BJ (cell line): ENCODE measurements at regions not wholly inside any gene's neighbourhood (a gene's known extent, or its start where the extent isn't known, plus 50 kb on each side); places are given as distances from the start of the nearest gene placed in this dataset.

Experiments used
- CTCF ChIA-PET: fragments of 350-600 bp; formaldehyde crosslinking; extraction: SDS; loops from one replicate; lab custom pipeline; 2021; ENCODE audit warnings: antibody characterized with exemption, inconsistent platforms; lab: Yijun Ruan, JAX
- POLR2A ChIA-PET: fragments of 300-600 bp; sonication (Branson Sonifier 250); formaldehyde crosslinking; extraction: SDS; loops from one replicate; lab custom pipeline; 2021; ENCODE audit warnings: antibody characterized with exemption; lab: Charles Lee
- DNase-seq: peaks from one replicate; pipeline ENCODE4 v3.0.0-alpha.2; 2011; ENCODE audit warnings: low read depth
- H3K27me3 ChIP-seq: 2 replicates; pipeline ENCODE4 v1.6.0; 2011; ENCODE audit warnings: low read length; ENCODE audit not compliant: control insufficient read depth, insufficient read depth
- H3K36me3 ChIP-seq: 2 replicates; pipeline ENCODE4 v1.5.1; 2011; ENCODE audit warnings: low read length; ENCODE audit not compliant: control insufficient read depth, insufficient read depth
- H3K4me3 ChIP-seq: 2 replicates; pipeline ENCODE4 v1.5.1; 2011; ENCODE audit warnings: low read depth, mild to moderate bottlenecking, control low read depth, low read length
- CTCF ChIP-seq: IDR thresholded peaks from 2 replicates; pipeline ENCODE4 v1.5.1; 2011; ENCODE audit warnings: low read depth, mild to moderate bottlenecking, control low read depth, inconsistent platforms, low read length, moderate library complexity; ENCODE audit not compliant: insufficient read depth

GRCh38 chr18:67381608-67382150 is 134.8 kb downstream of the DSEL start:
- POLR2A ChIA-PET = no interaction called here

GRCh38 chr18:67380867-67381266 is 135.7 kb downstream of the DSEL start:
- H3K4me3 ChIP-seq = no peak overlapping the region
- H3K36me3 ChIP-seq = no peaks in the 10 kb centered on the region
- no peak for DNase-seq
- ChIA-PET CTCF (no interaction called here), POLR2A (no interaction called here)
- no peaks in the 10 kb centered on the region for H3K27me3 ChIP-seq
- TF ChIP-seq CTCF = no peak

More at GRCh38 chr18:67381608-67382150, 134.8 kb downstream of the DSEL start:
- no peak for DNase-seq
- TF ChIP-seq CTCF = no peak
- Histone ChIP-seq H3K4me3 (no peak overlapping the region), H3K36me3 (no peaks in the 10 kb centered on the region), H3K27me3 (no peaks in the 10 kb centered on the region)
- CTCF ChIA-PET = no interaction called here

- Histone ChIP-seq H3K27me3 (no peaks in the 10 kb centered on the region), H3K4me3 (no peak overlapping the region), H3K36me3 (no peaks in the 10 kb centered on the region)
- CTCF ChIA-PET = interaction anchor here (0.6 kb wide), 1 partner anchor 1126 kb away, joined by 4 read pairs; no protein-coding TSS in a partner anchor
- no peak for DNase-seq
- POLR2A ChIA-PET = no interaction called here
- no peak for TF ChIP-seq CTCF
Measured at GRCh38 chr18:67379981-67380380, 136.5 kb downstream of the DSEL start.

- DNase-seq = no peak
- ChIA-PET CTCF (interaction anchor here (1.5 kb wide), 1 partner anchor 8 kb away, joined by 3 read pairs; no protein-coding TSS in a partner anchor), POLR2A (no interaction called here)
- Histone ChIP-seq H3K4me3 (no peak overlapping the region), H3K36me3 (no peaks in the 10 kb centered on the region), H3K27me3 (no peaks in the 10 kb centered on the region)
- TF ChIP-seq CTCF = no peak
Measured at GRCh38 chr18:67376372-67376771, 140.1 kb downstream of the DSEL start.

- H3K4me3 ChIP-seq = no peak overlapping the region
- no peaks in the 10 kb centered on the region for H3K27me3 ChIP-seq
- ChIA-PET CTCF (no interaction called here), POLR2A (no interaction called here)
- no peak for TF ChIP-seq CTCF
- no peak for DNase-seq
- H3K36me3 ChIP-seq = no peaks in the 10 kb centered on the region
Measured at GRCh38 chr18:67373636-67374035, 142.9 kb downstream of the DSEL start.
